ENCODE measurements at regions not wholly inside any gene's neighbourhood (a gene's known extent, or its start where the extent isn't known, plus 50 kb on each side); places are given as distances from the start of the nearest gene placed in this dataset.

DNA sequence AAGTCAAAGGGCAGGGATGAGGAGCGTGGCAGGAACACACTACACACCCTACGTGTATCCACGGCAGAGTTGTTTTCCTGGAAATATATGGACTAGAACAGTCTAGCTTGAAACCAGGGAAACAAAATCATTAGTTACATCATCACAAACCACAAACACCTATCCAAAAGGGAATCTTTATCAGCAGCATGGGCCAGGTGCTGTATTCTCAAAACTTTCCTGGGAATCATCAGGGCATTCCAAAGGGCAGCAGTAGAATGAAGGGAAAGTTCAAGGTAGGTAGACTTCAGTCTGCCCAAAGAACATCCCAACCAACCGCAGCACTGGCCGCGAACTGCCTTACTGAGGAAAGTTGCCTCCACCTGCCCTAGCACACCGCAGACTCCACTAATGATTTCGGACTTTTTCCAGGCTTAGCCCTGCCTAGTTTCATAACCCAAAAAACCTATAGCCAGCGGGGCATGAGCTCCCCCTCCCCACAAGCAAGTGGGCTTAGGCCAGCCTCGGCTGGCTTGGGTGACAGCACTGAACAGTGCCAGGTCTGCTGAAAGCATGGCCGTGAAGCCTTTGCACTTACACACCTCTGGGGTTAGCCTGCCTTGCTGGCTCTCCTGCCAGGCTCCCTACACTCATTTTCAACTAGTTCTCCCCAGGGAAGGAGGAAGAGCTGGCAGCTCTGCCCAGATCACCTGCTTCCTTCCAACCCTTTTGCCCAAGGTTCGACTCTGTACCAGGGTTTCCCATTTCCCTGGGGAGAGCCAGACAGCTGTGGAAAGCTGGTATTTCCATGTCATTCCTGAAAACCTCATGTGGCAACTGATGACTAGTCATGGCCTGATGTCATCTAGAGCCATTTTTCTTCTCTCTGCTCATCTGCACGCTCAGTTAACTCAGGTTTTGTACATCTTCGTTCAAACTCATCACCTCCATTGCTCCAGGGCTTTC, 77.3 kb upstream of the UBAC2 start:
- DNase-seq (ENCODE audit: low read depth) = no peak

DNA sequence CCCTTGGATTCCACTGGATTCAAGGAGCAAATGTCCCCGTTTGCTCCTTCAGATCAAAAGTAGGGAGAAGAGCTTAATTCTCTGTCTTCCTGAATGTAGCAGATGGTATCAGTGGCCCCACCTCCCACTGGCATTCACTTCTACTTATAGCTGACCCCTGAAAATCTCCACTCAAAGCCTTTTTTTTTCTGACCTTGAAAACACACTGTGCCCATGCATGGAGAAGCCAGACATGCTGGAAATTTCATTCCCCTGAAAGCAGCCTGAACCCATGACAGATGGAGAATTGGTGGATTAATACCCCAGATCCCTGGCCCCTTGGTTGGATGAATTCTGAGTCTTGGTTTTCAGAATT, 76.6 kb upstream of the UBAC2 start:
- no peak for DNase-seq (ENCODE audit: low read depth)

DNA sequence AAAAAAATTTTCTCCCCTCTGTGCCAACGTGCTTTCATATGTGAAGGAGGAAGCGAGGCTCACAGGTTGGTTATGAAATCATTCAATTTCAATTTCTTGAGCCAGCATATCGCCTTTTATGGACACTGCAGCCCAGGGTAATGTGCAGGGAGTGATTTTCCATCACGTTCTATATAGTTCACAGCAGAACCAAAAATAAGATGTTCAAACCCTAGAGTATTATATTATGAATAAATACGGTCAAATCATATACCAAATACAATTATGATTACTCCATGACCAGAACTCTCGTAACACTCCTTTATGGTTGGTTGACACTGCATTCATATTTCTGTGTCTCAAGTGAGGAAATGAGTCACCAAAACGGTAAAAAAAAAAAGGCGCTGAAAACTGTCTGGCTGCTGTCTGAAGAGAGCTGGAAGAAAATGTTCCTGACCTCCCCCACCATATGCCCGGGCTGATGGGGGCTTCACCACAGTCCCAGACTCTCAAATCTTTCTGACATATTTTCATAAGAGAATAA, 75.8 kb upstream of the UBAC2 start:
- DNase-seq (ENCODE audit: low read depth) = peak; percentile 51

- DNase-seq (ENCODE audit: low read depth) = no peak
Observed at GRCh38 chr13:99125326-99125915, 75.2 kb upstream of the UBAC2 start.

- no peak for DNase-seq (ENCODE audit: low read depth)
Observed at GRCh38 chr13:99126821-99127220, 73.8 kb upstream of the UBAC2 start.

DNA sequence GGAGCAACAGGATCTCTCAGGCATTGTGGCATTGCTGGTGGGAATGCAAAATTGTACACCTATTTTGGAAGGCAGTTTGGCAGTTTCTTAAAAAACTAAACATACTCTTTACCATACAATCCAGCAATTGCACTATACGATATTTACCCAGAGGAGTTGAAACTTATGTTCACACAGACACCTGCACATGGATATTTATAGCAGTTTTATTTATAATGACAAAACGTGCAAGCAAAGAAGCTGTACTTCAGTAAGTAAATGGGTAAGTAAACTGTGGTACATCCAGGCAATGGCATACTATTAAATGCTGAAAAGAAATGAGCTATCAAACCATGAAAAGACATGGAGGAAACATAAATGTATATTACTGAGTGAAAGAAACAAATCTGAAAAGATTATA, 71.6 kb upstream of the UBAC2 start:
- no peak for DNase-seq (ENCODE audit: low read depth)

- no peak for DNase-seq (ENCODE audit: low read depth)
Observed at GRCh38 chr13:99129951-99130350, 70.7 kb upstream of the UBAC2 start.

GRCh38 chr13:99131410-99131809, 69.2 kb upstream of the UBAC2 start:
- DNase-seq (ENCODE audit: low read depth) = no peak

DNA sequence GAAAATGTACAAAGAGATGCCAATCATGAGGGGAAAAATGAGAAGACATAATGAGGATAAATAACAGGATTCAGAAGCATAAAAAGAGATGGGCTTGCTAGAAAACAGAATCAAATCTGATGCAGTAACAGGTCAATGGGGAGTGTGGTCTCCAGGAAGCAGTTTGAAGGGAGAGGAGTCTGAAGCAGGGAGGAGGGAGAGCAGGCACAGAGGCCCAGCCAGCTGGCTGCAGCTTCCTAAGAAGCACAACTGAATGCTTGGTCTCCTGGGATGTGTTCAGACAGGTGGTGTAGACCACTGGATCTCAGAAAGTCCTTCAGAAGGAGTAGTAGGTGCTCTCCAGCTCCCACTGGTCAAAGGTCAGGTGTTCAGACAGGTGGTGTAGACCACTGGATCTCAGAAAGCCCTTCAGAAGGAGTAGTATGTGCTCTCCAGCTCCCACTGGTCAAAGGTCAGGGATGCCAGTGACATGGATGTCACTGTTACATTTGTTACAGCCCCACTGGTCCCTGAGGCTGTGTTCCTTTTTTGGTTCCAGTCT, 68.3 kb upstream of the UBAC2 start:
- no peak for DNase-seq (ENCODE audit: low read depth)

GRCh38 chr13:99133230-99133629, 67.4 kb upstream of the UBAC2 start:
- no peak for DNase-seq (ENCODE audit: low read depth)

- DNase-seq (ENCODE audit: low read depth) = no peak
Observed at GRCh38 chr13:99133848-99134247, 66.8 kb upstream of the UBAC2 start.

DNA sequence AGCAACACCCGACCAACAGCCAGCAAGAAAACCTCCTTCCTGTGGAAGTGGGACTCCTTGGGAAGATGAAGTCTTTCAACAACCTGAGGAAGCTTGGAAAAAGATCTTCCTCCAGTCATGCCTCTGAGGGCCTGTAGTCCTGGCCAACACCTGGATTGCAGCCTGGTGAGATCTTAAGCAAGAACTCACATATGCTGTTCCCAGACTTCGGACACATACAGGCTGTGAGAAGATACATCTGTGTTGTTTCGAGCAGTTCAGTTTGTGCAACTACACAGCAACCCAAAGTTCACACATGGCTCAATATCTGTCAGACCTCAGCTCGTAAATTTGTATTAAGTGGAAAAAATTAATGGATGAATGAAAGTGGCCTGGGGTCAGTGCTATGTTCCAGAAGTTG, 65.1 kb upstream of the UBAC2 start:
- DNase-seq (ENCODE audit: low read depth) = no peak

DNA sequence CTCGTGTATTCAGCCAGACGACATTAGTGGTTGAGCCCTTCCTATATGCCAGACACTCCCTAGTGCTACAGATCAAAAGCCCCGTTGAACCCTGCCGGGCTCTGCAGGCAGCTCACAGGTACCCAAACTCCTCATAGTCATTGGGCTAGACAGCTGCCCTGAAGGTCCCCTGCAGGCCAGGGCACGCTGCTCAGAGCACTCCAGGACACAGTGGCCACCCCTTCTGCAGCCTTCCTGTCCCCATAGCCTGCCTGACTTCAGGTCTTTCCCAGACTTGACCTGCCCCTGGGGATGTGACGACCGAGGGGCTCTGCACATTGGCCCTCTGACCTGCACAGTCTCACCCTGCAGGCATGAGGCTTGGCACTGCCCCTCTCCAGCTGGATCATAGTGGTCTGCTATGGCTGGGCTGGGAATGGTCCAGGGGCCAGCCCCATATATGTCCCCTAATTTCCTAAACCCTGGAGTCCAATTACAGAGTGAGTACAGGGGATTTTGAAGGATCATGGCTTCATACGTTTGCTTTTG, 64.2 kb upstream of the UBAC2 start:
- DNase-seq (ENCODE audit: low read depth) = no peak

DNA sequence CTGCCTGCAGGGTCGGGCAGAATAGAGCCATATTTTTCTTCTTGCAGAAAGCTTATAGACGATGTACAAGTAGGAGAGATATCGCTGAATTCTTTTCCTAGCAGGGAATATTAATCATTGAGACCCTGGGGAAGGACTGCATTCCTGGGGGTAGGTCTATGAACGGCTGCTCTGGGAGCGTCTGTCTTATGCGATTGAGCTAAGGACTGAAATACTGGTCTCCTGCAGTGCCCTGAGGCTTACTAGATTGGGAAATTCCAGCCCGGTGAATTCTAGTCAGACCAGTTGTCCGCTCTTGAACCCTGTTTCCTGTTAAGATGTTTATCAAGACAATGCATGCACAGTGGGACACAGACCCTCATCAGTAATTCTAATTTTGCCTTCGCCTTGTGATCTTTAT, 59.8 kb upstream of the UBAC2 start:
- DNase-seq (ENCODE audit: low read depth) = no peak

GRCh38 chr13:99143904-99144303, 56.8 kb upstream of the UBAC2 start:
- DNase-seq (ENCODE audit: low read depth) = no peak

GRCh38 chr13:99144306-99144705, 56.3 kb upstream of the UBAC2 start:
- DNase-seq (ENCODE audit: low read depth) = no peak

DNA sequence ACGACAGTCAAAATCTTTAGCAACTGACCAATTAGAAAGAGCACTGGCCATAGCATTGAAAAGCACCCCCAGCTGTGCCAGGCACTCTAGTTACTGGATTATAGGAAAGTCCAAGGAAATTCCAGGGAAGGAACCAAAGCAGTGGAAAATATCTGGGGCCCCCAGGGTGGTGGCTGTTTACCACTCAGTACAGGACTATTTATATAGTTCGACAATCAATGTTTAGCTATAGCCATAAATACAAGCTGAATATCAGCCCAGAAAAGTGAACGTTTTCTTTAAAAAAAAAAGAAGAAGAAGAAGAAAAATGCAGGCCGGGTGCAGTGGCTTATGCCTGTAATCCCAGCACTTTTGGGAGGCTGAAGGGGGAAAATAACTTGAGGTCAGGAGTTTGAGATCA, 55.2 kb upstream of the UBAC2 start:
- no peak for DNase-seq (ENCODE audit: low read depth)

- DNase-seq (ENCODE audit: low read depth) = peak; percentile 44
Observed at GRCh38 chr13:99150575-99151361, 49.9 kb upstream of the UBAC2 start.
